ENCODE measurements at regions not wholly inside any gene's neighbourhood (a gene's known extent, or its start where the extent isn't known, plus 50 kb on each side); places are given as distances from the start of the nearest gene placed in this dataset.

DNA sequence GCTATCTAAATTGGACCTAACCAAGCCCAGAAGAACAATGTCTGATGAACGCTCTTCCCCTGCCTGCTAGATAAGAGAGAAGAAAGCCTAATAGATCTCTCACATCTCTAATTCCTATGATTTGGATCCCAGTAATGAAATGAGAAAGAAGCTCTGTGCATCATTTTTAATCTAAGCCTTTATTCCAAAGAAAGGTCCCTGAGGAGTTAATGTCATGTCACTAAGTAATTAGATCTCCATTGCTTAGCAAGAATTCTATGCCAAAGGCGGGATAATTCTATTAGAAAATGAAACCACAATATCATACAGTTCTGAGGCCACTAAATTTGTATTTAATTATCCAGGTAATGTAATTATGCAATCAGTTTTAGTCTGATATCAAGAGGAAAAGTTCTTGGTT lies 74.2 kb upstream of the TMEM260 start:
- TF ChIP-seq, protein P1, sequence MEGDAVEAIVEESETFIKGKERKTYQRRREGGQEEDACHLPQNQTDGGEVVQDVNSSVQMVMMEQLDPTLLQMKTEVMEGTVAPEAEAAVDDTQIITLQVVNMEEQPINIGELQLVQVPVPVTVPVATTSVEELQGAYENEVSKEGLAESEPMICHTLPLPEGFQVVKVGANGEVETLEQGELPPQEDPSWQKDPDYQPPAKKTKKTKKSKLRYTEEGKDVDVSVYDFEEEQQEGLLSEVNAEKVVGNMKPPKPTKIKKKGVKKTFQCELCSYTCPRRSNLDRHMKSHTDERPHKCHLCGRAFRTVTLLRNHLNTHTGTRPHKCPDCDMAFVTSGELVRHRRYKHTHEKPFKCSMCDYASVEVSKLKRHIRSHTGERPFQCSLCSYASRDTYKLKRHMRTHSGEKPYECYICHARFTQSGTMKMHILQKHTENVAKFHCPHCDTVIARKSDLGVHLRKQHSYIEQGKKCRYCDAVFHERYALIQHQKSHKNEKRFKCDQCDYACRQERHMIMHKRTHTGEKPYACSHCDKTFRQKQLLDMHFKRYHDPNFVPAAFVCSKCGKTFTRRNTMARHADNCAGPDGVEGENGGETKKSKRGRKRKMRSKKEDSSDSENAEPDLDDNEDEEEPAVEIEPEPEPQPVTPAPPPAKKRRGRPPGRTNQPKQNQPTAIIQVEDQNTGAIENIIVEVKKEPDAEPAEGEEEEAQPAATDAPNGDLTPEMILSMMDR (IDR thresholded peaks at IDR 0.05 in 8 of 11, conservative IDR thresholded peaks at IDR 0.05 in 3 of 11) = no peak
- no peak for TF ChIP-seq POLR2A (IDR thresholded peaks at IDR 0.05)
- no peak for TF ChIP-seq POLR2AphosphoS5 (IDR thresholded peaks at IDR 0.05)

All from spleen (tissue), 7 donors.